ENCODE measurements at regions not wholly inside any gene's neighbourhood (a gene's known extent, or its start where the extent isn't known, plus 50 kb on each side); places are given as distances from the start of the nearest gene placed in this dataset.
"Not testable (repeated sequence)": the region's sequence is repeated elsewhere in the genome, so short reads cannot be mapped to it uniquely, and the experiment has no call there.

DNA sequence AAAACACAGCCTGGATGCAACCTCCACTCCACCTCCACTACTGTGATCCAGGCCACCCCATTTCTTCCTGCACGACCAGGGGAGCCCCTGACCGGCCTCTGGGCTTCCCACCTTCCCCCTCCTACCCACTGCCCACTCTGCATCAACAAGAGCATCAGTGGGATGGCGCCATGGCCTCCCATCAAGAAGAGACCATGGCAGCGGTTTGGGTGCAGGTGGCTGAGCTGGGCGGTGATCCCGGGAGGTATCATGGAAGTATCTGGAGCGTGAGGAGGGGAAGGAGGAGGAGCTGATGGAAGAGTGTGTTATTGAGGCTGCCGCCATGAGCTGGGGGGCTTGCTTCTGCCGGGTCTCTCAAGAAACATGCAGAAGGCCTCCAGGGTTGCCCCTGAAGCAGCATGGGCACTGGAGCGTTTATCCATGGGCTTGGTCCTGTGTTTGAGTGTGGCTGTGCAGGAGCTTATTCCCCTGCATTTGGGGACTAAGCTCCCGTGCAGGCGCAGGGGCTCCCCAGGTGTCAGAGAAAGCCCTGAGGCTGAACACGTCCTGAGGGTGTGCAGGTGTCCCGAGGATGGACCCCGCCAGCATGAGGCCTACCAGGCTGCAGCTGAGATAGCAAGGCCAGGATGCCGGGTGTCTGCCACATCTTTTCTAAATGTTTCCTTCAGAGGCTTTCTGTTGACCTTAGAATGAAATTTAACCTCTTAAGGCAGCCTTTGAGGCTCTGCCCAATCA lies 99.2 kb upstream of the PCBD1 start:
- no peak for DNase-seq (ENCODE audit: low read depth in 2 of 3, low spot score in 1 of 3)

DNA sequence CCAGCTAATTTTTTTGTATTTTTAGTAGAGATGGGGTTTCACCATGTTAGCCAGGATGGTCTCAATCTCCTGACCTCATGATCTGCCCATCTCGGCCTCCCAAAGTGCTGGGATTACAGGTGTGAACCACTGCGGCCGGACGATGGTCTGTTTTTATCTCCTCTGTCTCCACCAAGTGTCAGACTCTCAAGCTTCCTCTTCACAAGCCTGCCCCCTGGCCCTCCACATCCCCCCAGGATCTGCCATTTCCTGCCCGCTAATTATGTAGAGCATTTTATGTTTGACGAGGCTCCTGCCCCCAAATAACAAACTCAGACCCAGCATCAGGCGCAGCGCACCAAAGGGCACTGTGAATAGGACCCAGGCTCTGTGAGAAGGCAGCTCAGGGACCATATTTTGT lies 101.8 kb upstream of the PCBD1 start:
- DNase-seq (ENCODE audit: low read depth in 2 of 3, low spot score in 1 of 3): not testable (repeated sequence)

DNA sequence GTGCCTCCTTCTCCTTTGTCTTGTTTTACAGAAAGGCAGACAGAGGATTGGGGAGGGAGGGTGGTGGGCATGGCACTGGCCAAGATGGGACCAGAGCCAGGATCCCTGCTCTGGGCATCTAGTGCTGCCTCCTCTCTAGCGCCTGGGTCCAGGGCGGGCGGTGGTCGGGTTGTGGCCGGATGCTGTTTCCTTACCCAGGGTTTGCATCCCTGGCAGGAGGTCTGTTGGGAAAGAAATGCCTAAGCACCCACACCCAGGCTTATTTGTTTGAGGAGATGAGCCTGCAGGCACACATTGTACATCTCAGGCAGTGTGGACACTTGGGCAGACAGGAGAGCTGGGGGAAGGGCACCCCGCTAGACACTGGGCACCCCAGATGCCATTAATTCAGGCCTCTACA lies 102.3 kb upstream of the PCBD1 start:
- no peak for DNase-seq (ENCODE audit: low read depth in 2 of 3, low spot score in 1 of 3)

DNA sequence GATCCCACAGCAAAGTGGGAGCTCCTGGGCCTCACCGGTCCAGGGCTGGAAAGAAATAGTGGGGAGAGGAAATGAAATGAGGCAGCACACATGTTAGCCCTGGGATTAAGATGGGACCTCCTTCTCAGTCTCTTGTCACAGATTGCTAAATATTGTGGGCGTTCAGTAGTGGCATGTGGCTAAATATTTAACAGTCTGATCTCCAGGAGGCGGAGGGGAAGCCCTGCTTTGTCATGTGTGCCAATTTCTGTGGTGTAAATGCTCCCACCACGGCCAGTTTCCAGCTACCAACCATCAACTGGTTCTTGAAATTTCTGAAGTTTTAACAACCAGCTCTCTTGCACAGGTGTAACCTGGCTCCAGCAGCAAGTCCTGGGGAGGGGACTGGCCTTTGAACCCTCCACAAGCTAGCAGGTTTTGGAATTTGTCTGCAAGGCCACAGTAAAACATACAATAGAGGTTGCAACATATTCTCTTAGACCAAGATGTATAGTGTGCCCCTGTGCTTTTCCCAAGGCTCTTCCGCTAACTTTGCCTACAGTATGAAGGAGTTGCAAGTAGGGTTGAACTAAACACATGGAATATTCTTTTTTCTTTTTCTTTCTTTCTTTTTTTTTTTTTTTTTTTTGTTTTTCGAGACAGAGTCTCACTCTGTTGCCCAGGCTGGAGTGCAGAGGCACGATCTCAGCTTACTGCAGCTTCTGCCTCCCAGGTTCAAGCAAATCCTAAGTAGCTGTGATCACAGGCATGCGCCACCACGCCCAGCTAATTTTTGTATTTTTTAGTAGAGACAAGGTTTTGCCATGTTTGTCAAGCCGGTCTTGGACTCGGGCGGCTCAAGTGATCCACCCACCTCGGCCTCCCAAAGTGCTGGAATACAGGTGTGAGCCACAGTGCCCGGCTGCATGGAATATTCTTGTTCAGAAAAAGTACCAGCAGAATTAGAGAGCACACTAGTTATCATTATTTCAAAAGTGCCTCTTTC lies 103.1 kb upstream of the PCBD1 start:
- no peak for DNase-seq (ENCODE audit: low read depth in 2 of 3, low spot score in 1 of 3)

DNA sequence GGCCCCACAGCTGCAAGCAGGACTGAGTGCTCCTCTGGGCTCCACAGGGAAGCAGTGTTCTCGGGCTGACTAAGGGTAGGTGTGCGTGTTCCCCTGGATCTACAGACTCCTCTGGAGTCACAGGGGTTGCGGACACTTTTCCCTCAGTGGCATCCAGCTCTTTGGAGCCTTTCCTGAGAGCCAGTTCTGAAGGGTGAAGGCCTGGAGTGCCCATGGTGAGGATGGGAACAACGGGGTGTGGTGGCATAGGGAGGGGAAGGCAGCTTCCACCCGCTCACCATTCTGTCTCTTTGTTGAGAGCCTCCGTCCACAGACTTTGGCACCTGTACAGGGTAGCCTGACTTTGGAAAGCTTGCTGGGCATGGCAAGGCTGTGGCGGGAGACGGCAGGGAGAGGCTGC lies 104.1 kb upstream of the PCBD1 start:
- no peak for DNase-seq (ENCODE audit: low read depth in 2 of 3, low spot score in 1 of 3)

DNA sequence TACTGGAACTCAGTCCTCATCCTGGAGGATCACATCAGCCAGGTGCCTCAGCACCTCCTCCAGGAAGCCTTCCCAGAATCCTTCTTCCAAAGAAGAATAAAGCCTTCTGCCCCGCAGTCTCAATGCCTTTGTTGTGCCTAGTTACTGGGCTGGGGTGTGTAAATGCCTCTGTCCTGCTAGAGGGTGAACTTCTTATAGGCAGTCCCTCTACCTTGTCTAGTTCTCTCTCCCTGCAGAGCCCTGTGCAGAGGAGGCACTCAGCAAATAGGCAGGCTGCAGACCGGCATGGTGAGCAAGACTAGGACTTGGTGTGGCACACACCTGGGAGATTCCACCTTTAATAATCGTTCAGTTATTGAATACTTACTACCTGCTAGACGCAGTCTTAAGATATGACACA lies 104.7 kb upstream of the PCBD1 start:
- DNase-seq (ENCODE audit: low read depth in 2 of 3, low spot score in 1 of 3): no peak

DNA sequence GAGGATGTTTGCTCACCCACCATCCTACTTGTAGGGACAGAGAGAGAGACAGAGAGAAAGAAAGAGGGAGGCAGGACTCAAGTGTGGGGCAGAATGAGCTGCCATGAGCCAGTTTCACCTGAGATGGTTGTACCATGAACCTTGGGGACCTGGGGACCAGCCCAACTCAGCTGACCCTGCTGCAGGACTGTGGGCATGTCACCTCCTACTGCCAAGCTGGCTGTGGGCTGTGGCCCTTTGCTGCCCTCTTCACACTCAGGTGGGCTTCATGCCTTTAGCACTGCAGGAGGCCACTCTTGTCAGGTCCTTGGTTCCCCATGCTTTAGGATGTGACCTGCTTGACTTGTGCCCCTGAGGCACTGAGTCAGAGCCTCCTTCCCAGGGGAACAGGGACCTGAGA lies 108.2 kb upstream of the PCBD1 start:
- no peak for DNase-seq (ENCODE audit: low read depth in 2 of 3, low spot score in 1 of 3)

DNA sequence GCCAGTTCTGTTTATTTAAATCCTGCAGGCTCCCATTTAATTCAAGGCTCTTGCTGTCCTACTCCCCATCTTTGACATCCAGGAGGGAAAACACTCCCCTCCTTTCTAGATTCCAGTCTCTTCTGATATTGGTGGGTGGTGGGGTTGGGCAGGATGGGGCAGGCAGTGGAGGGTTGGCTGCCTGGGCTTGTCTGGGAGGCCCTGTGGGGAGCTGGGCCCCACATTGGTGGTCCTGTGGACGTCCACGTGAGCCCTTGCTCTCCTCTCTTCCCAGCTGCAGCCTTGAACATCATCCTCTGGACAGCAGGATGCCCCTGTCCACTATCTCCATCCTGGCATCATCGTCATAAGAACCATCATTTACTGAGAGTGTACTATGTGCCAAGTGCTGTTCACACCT lies 108.9 kb upstream of the PCBD1 start:
- no peak for DNase-seq (ENCODE audit: low read depth in 2 of 3, low spot score in 1 of 3)

DNA sequence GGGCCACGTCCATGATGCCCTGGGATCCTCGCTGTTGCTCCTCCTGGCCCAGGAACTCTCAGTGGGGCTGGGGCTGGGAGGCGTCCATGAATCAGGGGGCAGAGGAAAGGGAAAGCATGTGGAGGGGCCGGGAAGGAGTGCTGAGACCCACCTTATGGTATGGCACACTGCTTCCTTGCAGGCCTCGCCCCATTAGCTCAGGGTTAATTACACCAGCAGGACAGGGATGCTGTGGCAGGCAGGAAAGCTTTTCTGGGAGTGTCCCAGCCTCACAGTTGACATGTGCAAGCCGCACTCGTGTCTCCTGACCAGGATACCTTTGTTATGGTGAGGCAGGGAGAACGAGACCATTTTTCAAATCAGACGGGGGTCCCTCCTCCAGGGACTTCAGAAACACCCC lies 109.7 kb upstream of the PCBD1 start:
- DNase-seq (ENCODE audit: low read depth in 2 of 3, low spot score in 1 of 3): no peak

DNA sequence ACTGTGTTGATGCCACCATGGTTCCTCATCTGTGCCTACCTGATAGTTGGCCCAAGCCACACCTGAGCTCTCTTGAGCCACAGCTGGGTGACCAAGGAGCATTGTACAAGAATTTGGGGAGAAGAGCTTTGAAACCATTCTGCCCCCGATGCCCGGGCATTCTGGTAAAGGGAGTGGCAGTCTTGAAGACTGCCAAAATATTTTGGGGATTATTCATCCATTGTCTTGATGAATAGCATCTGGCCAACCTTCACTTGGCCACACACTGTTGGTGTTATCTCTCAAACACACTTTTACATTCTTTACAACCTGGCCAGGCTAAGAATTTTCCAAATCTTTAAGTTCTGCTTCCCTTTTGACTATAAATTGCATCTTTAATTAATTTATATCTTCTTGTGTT lies 113.1 kb upstream of the PCBD1 start:
- no peak for DNase-seq (ENCODE audit: low read depth in 2 of 3, low spot score in 1 of 3)

DNA sequence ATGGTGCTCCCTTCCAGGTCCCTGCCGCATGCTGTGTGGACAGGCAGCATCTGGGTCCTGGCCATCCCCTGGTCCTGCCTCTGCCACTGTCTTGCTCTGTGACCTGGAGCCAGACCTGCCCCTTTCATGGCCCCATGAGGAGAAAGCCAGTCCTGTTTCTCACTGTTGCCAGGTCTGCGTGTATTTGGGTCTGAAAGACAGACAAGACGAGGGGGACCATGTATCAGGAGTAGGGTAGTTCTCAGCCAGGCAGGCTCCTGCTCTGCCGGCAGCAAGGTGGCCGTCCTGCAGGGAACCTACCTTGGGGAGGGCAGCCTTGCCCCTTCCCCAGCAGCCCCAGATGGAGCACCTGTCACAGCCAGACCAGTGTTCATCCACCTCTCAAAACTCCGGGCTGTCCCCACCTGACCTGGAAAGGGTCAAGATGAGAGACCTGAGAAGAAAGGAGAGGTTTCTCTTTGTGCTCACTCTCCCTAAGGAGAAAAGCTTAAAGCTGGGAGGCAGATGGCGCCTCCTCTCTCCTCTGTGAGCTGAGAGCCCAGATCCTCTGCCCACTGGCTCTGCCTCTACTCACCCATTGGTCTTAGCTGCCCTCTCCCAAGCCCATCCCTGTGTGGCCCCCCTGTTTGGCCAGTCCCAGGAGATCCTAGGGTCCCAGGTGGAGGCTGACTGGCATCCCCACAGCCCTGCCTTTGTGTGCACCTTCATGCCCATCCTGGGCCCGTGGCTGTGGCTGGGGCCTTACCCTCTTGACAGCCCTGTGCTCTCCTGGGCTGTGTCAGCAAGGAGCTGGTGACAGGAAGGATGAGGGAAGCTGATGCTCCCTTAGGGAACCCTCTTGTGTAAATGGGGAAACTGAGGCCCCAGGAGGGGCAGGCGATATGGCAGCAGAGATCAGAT lies 116.1 kb upstream of the PCBD1 start:
- no peak for DNase-seq (ENCODE audit: low read depth in 2 of 3, low spot score in 1 of 3)

DNA sequence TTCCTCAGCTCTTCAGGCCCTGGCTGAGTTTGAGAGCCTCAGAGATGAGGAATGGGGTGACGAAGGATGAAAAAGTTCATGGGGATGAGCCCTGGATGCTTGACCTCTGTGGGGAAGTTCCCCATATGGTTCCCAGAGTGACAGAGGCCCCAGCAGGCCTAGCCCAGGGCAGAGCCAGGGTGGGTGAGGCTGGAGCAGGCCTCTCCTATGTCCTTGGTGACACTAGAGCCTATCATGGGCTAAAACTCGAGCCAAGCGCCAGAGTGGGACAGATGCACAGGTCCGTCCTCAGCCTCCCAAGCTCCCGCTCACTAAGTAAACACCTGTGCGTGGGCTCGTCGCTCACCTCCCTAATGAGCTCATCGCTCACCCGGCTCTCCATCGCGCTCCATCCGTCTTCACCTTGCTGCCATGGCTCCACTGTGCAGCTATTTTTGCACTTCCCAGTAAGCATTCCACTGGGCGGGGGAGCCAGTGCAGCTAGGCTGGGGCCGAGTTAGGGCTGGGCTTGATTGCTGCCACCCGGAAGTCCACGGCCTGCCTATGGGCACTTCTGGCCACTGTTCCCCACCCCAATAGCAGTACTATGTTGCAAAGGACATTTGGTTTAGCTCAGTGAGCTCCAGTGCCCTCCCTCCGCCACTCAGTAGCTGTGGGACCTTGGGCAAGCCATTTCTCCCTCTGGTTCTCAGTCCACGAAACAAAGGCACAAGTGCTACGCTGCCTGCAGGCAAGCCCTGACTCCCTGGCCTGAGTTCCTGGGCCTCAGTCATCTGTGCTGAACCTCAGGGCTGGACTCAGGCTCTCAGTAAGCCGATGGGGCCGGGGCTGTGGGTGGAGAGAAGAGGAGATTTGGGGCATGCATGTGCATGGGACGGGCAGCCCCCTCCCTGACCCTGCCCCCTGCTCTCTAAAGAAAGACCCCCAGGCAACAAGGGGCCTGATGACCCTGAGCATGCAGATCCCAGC lies 117.3 kb upstream of the PCBD1 start:
- DNase-seq (ENCODE audit: low read depth in 2 of 3, low spot score in 1 of 3): no peak

DNA sequence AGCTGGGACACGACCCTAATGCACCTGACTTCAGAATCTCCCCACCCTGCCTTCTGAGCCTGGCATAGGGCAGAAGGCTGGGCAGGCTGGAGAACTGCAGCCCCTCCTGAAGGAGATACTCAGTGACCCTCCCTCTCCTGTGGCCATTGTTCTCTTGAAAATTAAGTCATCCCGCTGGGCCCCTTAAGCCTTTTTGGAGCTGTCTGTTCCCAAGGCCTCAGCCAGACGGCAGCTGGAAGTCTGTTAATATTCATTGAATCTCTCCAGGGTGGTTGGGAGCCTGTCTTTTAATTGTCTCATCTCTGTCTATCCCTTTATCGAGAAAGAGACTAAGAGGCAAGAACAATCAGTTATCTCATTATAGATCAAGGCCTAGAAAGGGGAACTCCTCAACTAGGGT lies 118.1 kb upstream of the PCBD1 start:
- no peak for DNase-seq (ENCODE audit: low read depth in 2 of 3, low spot score in 1 of 3)

DNA sequence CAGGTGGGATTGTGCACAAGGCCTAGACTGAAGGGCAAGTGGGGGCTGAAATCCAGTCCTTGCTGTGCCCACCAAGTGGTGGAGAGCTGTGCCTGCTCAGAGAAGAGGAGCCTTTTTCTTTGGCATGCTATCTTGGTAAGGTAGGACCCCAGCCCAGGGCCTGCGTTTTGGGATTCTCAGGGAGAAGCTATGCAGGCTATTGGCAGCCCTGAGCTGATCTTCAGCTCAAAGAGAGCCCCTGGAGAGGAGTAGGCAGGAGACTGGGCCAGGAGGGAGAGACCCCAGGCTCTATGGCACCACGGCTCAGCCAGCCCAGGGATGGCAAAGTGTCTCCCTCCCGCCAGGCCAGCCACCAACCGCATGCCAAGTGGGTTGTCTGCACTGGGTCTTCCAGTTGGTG lies 119.2 kb upstream of the PCBD1 start:
- no peak for DNase-seq (ENCODE audit: low read depth in 2 of 3, low spot score in 1 of 3)

DNA sequence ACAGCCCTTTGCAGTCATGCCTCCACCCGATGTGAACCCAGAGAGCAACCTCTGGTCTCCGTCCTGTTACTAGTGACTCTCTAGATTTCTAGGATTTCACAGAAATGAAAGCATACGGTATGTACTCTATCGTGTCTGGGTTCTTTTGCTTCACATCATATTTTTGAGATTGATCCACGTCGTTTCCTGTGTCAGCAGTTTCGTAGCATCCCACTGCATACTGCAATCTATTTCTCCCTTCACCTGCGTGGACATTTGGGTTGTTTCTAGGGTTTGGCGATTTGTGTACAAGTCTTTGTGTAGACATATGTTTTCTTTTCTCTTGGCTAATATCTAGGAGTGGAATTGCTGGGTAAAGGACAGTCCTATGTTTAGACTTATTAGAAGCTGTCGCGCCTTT lies 119.8 kb upstream of the PCBD1 start:
- DNase-seq (ENCODE audit: low read depth in 2 of 3, low spot score in 1 of 3): no peak

DNA sequence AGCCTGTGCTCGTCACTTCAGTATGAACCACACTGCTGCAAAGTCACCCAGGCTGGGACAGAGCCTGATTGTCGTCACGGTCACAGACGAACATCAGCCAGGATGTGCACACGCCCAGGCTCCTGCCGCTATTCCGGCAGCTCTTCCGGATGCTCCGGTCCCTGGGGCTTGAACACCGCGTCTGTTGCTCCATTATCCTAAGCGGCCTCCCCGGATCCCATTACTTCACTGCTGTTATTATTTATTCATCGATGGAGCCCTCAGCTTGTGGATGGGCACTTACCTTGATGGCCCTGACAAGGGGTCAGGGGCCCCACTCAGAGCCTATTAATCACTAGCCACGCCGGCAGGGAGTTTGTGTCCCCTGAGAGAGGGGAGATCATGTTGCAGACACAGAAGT lies 120.8 kb upstream of the PCBD1 start:
- no peak for DNase-seq (ENCODE audit: low read depth in 2 of 3, low spot score in 1 of 3)

DNA sequence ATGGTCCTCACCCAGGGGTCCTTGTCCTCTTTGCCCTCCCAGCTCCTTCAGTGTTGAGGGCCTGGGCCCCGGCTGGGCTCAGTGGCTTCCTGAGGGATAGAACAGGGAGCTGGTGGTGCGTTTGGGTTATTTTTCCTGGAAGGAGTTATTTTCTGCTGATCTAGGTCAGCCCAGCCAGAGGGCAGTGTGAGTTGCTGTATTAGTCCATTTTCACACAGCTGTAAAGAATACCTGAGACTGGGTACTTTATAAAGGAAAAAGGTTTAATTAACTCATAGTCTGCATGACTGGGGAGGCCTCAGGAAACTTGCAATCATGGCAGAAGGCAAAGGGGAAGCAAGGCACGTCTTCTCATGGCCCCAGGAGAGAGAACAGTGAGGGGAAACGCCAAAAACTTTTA lies 122.4 kb upstream of the PCBD1 start:
- DNase-seq (ENCODE audit: low read depth in 2 of 3, low spot score in 1 of 3): no peak

DNA sequence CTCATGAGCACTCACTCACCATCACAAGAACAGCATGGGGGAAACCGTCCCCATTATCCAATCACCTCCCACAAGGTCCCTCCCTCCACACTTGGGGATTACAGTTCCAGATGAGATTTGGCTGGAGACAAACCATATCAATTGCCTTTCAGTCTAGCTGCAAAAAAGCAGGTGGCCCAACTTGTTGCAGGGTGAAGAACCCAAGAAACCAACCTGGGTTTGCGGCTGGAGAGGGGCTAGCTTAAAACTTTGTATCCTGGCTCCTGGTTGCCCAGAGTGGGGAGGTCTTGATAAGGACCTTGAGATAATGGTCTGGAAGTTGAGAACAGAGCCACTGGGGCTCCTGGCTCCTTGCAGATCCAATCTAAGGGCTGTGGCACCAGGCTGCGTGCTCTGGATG lies 122.8 kb upstream of the PCBD1 start:
- DNase-seq (ENCODE audit: low read depth in 2 of 3, low spot score in 1 of 3): no peak

DNA sequence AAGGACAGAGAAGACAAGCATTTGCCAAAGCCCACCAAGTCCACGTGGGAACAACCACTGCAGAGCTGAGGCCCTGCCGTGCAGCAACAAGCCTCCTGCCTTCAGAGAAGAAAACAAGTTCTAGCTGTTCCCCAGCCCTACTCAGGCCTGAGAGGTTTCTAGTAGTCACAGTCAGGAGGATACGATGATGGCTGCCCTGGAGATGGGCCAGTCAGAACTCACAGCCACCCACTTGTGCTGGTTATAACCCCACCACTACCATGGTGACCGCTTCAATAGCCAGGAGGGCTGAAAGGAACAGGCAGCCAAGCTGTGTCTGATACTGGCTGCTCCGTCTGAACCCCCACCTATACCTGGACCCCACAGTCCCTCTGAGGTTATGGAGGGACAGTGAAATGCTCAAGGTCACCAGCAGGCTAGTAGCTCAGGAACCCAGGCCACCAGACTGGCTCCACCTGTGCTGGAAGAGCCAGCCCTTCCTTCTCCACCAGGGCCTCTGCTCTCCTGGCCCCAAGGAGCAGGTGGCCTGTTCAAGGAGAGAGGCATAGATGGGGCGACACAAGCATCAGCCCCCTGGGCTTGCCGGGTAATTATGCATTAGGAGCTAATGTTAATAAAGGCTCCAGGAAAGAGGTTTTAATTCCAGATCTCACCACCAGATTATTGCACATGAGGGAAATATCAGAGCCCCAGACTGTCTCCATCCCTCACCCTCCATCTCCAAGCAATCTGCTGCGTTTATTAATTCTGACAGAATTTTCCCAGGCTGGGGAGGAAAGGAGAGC lies 125.8 kb upstream of the PCBD1 start:
- no peak for DNase-seq (ENCODE audit: low read depth in 2 of 3, low spot score in 1 of 3)

DNA sequence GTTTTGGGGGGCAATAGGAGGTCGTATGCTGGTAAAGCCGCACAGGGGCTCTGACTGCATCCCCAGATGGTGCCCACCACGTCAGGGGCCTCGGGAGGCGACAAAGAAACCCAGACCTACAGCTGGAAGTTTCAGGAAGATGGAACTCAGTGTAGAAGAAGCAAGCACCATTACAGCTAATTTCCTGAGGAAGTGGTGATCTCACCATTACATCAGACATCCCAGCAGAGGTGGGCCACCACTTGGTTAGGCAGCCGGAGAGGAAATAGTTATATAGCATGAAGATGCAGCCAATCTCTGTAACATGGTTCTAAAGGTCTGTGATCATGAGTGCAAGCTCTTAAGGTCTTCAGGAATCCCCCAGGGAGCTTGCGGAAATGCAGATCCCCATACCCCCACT lies 127.3 kb upstream of the PCBD1 start:
- DNase-seq (ENCODE audit: low read depth in 2 of 3, low spot score in 1 of 3): no peak

All from stimulated activated CD4-positive, alpha-beta T cell treated with anti-CD3 and anti-CD28 coated beads, Interleukin-12 subunit alpha, Interleukin-12 subunit beta, amount 100 ng/mL, for 48 hours (primary cell).